Fibroblast of gingiva (primary cell): ENCODE measurements at regions not wholly inside any gene's neighbourhood (a gene's known extent, or its start where the extent isn't known, plus 50 kb on each side); places are given as distances from the start of the nearest gene placed in this dataset.
A peak's percentile ranks its signal among the peaks of the same experiment; 100 is the strongest.
"Not testable (repeated sequence)": the region's sequence is repeated elsewhere in the genome, so short reads cannot be mapped to it uniquely, and the experiment has no call there.

ENCODE experiments used
- DNase-seq: peaks from one replicate; pipeline ENCODE4 v3.0.0-alpha.2; 2011; ENCODE audit warnings: low read depth

- DNase-seq: no peak
Measured at GRCh38 chr16:29182501-29182900, 197.6 kb downstream of the LAT start.

GRCh38 chr16:29181921-29182411, 197.1 kb downstream of the LAT start:
- not testable (repeated sequence) for DNase-seq

DNA sequence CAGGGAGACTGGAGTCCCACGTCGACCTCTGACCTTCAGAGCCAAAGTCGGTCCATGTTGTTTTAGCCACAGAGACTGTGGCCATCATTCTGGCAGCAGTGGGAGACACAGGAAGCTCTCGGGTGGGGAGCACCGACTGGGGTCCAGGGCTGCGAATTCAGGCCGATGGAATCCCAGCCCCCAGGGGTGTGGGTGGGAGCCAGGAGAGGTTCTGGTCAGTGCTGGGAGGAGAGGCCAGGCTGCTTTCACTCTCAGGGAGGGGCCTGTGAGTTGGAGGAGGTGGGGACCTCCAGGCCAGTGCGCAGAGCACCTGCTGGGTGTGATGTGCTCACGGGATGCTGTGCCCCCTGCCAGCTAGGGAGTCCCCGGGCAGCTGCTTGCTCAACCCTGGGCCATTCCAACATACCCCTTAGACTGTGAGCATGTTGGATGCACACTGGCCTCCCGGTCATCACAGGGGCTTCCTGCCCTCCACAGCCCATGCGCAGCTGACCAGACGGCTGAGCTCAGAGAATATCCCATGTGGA, 196.5 kb downstream of the LAT start:
- not testable (repeated sequence) for DNase-seq

- DNase-seq: not testable (repeated sequence)
Measured at GRCh38 chr16:29180206-29180600, 195.4 kb downstream of the LAT start.

DNA sequence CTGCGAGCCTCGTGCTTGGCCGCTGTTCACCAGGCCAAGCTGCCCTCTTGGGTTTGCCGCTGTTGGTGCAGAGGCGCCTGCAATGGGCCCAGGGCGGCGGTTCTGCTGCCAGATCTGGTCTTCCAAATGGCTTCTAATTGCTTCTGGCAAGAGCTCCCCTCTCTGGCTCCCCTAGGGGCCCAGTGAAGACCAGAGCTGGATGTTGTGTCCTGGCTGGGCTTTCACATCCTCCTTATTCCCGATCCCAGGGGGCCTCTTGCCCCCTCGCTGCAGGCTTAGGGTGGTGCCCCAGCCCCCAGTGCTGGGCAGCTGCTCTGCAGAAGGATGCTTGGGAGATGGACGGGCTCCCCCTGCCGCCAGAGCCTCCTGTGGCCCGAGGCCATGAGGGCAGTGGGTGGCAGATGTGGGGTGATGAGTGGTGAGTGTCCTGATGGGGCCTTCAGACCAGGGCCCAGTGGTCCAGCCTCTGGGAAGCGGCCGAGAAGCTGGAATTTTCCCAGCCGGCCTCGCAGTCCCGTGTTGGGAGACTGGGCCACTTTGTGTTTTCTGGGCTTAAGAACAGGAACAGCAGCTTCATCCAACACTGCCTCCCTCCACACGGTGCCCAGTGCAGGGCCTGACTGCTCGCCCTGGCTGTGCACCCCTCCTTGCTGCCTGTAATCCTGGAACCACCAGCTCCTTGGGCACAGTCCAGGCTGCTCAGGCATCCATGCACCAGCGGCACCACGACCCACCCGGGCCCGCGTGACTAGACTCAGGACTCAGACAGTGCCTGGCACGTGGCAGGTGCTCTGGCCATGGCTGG, 194.8 kb downstream of the LAT start:
- peak; percentile 62 for DNase-seq

DNA sequence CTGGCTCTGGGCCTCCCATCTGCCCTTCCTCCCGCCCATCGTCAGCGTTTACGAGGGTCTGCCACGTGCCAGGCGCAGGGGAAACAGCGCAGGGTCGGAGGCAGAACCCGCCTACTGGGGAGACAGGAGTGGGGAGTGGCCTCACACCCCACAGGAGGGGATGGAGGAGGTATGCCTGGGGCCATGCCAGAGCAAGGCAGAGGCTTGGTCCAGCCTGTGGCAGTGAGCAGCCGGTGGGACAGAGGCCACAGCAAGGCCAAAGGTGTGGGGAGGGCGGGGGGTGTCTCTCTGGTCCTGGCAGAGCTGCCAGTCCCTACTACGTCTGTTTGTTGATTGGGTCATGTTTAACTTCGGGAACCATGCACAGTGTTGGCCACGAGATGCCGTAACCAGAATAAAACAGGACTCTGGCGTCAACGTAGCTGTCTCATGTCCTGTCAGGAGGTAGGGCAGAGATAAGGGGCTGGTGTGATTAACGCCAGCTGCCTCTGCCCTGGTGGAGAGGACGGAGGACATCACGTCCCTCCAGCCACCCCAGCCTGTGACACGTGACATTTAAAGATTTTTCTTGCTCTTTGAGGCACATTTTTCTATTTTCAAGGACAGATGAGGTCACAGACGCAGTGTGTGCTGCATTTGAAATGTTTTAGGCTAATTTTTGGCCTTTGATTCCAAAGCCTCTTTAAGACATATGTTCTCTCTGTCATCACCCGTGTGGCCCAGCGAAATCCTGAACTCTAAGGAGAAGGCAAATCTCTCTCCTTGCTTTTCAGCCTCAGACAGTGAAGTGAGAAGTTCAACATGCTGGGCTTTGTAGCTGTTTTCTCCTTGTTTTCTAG, 193.3 kb downstream of the LAT start:
- not testable (repeated sequence) for DNase-seq

DNA sequence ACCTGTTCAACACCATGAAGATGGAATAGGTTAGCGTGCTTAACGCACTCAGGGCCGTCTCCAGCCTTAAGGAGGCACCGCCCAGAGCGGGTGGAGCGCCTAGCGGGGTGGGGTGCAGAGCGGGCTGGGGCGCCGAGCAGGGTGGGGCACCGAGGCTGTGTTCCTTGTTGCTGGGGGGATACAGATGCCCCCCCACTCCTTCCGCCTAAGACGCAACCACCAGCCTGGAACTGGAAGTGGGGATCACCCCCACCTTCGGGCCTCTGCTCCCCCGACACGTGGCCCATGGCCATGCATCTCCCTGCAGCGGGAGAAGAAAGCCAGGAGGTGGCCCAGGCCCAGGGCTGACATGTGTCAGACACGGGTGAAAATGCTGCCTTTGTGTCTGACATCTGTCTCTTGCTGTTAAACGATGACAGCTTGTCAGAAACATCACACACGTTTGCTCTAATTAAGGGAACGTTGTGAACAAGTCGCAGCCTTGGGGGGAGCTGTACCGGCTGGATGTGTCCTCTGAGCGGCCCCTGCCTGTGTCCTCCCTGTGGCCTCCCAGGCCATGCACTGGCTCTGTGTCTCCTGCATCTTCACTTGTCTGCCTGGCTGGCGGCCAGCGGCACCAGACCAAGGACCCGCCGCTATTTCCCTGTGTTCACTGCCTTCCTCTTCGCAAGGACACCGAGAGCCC, 192.5 kb downstream of the LAT start:
- DNase-seq: not testable (repeated sequence)

DNA sequence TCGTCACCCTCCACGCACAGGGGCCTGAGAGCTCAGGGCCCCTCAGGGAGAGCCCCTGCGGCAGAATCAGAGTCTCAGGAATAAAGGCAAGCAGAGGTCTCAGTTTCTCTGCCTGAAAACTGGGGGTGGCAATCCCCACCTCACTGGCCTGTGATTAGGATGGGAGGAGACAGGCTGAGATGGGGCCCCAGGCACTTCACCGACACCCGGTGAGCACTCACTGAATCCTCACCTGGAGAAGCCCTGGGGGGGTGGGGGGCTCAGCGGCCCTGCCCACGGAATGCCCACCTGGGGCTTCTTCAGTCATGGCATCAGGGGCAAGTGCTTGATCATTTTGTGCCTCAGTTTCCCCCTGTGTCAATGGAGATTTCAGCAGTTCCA, 192.0 kb downstream of the LAT start:
- not testable (repeated sequence) for DNase-seq

- not testable (repeated sequence) for DNase-seq
Measured at GRCh38 chr16:29176154-29176470, 191.3 kb downstream of the LAT start.

DNA sequence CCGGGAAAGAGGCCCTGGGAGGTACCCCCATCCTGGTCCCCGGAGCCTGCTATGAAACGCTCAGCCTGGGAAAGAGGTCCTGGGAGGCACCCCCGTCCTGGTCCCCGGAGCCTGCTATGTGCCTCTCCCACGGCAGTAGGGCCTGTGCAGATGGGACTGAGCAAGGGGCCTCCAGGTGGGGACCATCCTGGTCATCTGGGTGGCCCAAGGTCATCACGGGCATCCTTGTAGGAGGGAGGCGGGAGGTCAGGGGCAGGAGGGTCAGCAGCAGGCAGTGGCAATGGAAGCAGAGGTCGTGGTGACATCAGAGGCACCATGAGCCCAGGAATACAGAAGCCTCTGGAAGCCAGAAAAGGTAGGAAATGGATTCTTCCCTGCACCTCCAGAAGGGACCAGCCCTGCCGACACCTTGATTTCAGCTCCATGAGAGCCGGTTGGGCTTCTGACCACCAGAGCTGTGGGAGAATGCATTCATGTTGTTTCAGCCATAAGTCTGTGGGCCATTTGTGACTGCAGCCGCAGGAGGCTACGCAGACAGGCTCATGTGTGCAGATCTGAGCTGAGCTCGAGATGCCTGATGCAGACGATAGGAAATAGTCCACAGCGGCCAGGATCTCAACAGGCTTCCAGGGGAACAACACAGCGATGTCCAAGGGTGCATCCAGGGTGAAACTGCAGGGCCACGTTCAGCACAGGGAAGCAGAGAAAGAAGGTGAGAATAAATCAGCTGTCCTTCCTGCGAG, 190.7 kb downstream of the LAT start:
- DNase-seq: not testable (repeated sequence)

DNA sequence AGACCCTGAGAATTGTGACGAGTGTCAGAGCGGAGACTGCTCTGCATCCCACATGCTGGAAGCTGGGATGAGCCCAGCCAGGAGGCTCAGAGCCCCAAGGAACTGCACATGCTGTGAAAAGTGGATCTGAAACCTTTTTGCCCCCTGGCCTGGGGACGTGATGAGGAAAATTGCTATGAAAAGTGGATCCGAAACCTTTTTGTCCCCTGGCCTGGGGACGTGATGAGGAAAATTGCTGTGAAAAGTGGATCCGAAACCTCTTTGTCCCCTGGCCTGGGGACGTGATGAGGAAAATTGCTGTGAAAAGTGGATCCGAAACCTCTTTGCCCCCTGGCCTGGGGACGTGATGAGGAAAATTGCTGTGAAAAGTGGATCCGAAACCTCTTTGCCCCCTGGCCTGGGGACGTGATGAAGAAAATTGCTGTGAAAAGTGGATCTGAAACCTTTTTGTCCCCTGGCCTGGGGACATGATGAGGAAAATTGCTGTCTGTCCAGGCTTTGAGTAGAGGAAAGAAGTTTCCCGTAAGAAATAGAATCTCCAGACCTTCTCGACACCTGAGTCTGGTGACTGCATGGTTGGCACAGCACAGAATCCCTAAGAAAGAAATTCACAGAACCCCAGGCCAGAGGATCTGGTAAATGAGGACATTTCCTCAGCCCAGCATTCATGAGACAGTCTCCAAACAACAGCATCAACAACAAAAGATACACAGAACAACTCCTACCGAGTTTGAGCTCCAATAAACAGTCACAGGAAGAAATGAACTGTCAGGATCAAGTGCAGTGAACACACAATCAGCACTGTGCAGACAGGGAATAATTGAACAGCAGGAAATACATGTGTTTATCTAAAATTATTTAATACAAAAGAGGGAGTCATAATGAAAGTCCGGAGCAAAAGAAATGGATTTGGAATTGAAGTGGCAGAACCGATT, 188.8 kb downstream of the LAT start:
- not testable (repeated sequence) for DNase-seq

DNA sequence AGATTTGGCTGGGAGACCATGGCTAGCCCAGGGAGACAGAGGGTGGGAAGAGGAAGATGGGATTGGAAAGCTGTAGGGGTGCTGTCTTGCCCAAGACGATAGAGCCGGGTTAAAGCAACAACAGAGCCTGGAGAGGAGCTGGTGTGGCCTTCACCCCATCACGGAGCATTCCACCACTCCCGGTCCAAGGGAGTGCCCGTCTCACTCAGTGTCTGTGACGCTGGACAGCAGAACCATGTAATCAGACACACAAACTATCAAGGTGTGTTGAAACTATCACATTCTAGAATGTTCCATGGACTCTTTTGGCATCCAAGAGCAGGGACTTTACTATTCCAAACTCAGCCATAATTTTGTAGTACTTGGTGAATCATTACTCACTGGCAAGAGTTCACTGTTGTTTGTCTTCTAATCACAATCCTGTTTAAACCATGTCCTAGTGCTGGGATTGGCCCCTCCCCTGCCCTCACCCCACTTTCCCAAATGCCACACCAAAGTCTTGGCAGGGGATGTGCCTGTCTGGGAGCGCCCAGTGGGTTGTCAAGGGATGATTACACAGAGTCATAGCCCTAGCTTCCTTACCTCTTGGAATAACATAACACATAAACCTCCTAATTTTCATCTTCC, 187.4 kb downstream of the LAT start:
- not testable (repeated sequence) for DNase-seq

GRCh38 chr16:29171296-29171695, 186.4 kb downstream of the LAT start:
- DNase-seq: not testable (repeated sequence)

- not testable (repeated sequence) for DNase-seq
Measured at GRCh38 chr16:29170393-29171119, 185.7 kb downstream of the LAT start.

DNA sequence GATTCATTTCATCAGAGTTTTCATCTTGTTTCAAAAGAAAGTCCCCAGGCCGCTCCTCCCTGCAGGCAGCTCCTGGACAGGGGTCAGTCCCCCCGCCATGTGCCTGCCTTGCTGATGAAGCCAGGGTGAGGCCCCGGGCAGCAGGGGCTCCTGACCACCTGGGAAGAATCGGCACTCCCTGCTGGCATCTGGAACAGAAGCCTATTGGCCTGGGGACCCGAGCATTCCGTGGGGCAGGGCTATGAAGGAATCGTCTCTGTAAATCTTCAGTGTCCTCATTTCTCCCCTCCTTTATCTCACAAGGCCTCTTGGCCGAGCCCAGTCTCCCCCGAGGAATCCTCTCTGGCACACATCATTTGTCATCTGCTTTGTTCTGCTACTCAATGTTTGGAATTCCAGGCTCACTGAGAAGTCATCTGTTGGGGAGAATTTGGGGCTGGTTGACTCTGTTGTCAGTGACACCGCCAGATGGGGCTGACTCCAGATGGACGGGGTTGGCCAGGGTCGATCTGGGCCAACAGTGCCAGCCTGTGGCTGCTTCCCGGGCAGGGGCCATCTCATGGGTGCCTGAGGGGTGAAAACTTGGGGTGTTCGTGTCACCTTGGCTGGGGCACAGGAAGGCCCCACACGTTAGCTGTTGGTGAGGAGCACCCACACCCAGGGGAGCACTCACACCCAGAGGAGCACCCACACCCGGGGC, 184.6 kb downstream of the LAT start:
- peak; percentile 41 for DNase-seq

DNA sequence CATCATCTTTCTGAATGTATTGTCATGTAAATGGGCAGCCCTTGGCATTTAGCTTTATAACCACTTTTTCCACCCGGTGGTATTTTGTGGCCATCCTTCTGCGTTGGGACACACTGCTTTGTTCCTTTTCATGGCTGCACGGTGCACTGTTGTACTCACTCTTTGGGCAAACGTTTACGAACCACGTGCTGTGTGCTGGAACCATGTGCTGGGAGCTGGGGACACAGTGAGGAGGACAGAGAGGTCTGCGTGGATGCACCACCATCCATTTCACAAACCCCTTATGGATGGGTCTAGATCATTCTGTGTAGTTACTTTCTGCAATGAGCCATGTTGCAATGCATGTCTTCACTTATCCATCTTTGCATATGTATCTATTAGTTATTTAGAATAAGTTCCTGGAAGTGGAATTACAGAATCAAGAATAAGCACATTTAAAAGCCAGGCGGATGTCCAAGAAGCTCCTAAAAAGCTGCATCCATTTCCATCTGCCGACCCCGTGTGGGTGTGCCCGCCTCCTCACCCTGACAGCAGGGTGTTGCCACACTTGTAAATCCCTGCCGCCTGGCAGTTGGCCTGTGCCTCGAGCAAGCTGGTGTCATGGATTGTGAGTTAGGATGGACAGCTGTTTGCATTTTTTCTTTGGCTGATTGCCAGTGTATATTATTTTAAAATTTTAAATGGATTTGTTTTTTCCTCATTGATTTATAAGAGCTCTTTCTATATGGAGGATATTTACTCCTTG, 183.8 kb downstream of the LAT start:
- DNase-seq: peak; percentile 49

GRCh38 chr16:29164442-29165089, 179.7 kb downstream of the LAT start:
- not testable (repeated sequence) for DNase-seq
